GM23248 (cell line): ENCODE measurements at regions not wholly inside any gene's neighbourhood (a gene's known extent, or its start where the extent isn't known, plus 50 kb on each side); places are given as distances from the start of the nearest gene placed in this dataset.

Experiments
- DNase-seq: peaks from one replicate; pipeline ENCODE4 v3.0.0-alpha.2; 2015
- H2AFZ ChIP-seq: fragments of 200-600 bp; sonication (generic); 2 replicates; pipeline ENCODE4 v1.6.1; 2016; ENCODE audit warnings: antibody characterized with exemption
- H3F3A ChIP-seq: fragments of 200-600 bp; sonication (generic); 2 replicates; pipeline ENCODE4 v1.6.1; 2016; ENCODE audit warnings: mild to moderate bottlenecking, antibody characterized with exemption, mixed run types; ENCODE audit not compliant: insufficient read depth
- H3K27ac ChIP-seq: fragments of 200-600 bp; sonication (generic); 2 replicates; pipeline ENCODE4 v1.5.1; 2016; ENCODE audit warnings: mild to moderate bottlenecking
- H3K27me3 ChIP-seq: fragments of 200-600 bp; sonication (generic); replicated peaks from 2 replicates; pipeline ENCODE4 v1.6.1; 2016; ENCODE audit warnings: mild to moderate bottlenecking; ENCODE audit not compliant: insufficient read depth
- H3K36me3 ChIP-seq: fragments of 200-600 bp; sonication (generic); 2 replicates; pipeline ENCODE4 v1.6.1; 2016; ENCODE audit warnings: low read depth, mild to moderate bottlenecking
- H3K4me1 ChIP-seq: fragments of 200-600 bp; sonication (generic); 2 replicates; pipeline ENCODE4 v1.6.1; 2016; ENCODE audit warnings: mild to moderate bottlenecking; ENCODE audit not compliant: insufficient read depth
- H3K4me2 ChIP-seq: fragments of 200-600 bp; sonication (generic); one replicate; pipeline ENCODE4 v1.6.1; 2016; ENCODE audit warnings: mild to moderate bottlenecking; ENCODE audit not compliant: unreplicated experiment
- H3K4me3 ChIP-seq: fragments of 200-600 bp; sonication (generic); 2 replicates; pipeline ENCODE4 v1.5.1; 2016; ENCODE audit warnings: mild to moderate bottlenecking
- H3K79me2 ChIP-seq: fragments of 200-600 bp; sonication (generic); 2 replicates; pipeline ENCODE4 v1.6.1; 2016; ENCODE audit warnings: mild to moderate bottlenecking; ENCODE audit not compliant: insufficient read depth
- H3K9ac ChIP-seq: fragments of 200-600 bp; sonication (generic); 2 replicates; pipeline ENCODE4 v1.6.1; 2016; ENCODE audit warnings: mild to moderate bottlenecking
- H3K9me2 ChIP-seq: fragments of 200-600 bp; sonication (generic); 2 replicates; pipeline ENCODE4 v1.6.1; 2016; ENCODE audit warnings: mixed run types, mild to moderate bottlenecking, moderate library complexity; ENCODE audit not compliant: insufficient read depth
- H3K9me3 ChIP-seq: fragments of 200-600 bp; sonication (generic); one replicate; pipeline ENCODE4 v1.6.1; 2017; ENCODE audit warnings: low read depth
- H4K20me1 ChIP-seq: fragments of 200-600 bp; sonication (generic); 2 replicates; pipeline ENCODE4 v1.6.0; 2016; ENCODE audit not compliant: insufficient read depth
- EZH2 ChIP-seq: fragments of 200-600 bp; sonication (generic); IDR thresholded peaks from 2 replicates; pipeline ENCODE4 v1.6.1; 2018; ENCODE audit warnings: antibody characterized with exemption, mild to moderate bottlenecking; ENCODE audit not compliant: insufficient read depth, poor library complexity, severe bottlenecking
- EZH2phosphoT487 ChIP-seq: fragments of 200-600 bp; sonication (generic); IDR thresholded peaks from 2 replicates; pipeline ENCODE4 v1.6.1; 2018; ENCODE audit warnings: antibody characterized with exemption, moderate library complexity, mild to moderate bottlenecking, low read depth; ENCODE audit not compliant: insufficient read depth
- WGBS, 2 experiments: methylation state at CpG; one replicate each; pipeline ENCODE4 v1.1.6; 2015 to 2017; ENCODE audit warnings: low lambda C conversion rate in 2 of 2, low coverage in 1 of 2; ENCODE audit errors: missing lambda C conversion rate in 2 of 2; 5-methylcytosine and 5-hydroxymethylcytosine counted together
- in situ Hi-C: fragments of 300-500 bp; cut with MboI; formaldehyde crosslinking; loops from 2 replicates; pipeline ENCODE4 v1.15.0; 2020

DNA sequence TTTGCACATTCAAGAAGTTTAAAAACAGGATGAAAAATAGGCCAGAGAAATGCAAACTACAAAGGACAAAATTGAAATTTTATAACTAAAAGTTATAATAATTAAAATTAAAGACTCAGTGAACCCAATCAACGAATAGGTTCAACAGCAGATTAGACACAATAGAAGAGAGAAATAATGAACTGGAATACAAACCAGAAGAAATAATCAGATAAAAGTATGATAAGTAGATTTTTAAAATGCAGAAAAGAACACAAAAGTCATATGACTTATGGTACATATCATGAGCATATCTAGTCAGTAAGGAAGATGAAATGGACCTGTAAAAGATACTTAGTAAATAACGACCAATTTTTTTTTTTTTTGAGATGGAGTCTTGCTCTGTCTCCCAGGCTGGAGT lies 108.1 kb upstream of the COG2 start:
- no peaks in the 10 kb centered on the region for H3K9me2 ChIP-seq
- H3K4me3 ChIP-seq: no peak overlapping the region
- H3K79me2 ChIP-seq: no peaks in the 10 kb centered on the region
- no peaks in the 10 kb centered on the region for H3K4me1 ChIP-seq
- no peak overlapping the region for H3K4me2 ChIP-seq
- H4K20me1 ChIP-seq: no peaks in the 10 kb centered on the region
- no peak for DNase-seq
- no peak overlapping the region for H2AFZ ChIP-seq
- H3K27me3 ChIP-seq: peaks cover 9% of the 10 kb centered on the region; the same call in 1 of the 2 replicates
- no peak for TF ChIP-seq EZH2
- H3K27ac ChIP-seq: no peak overlapping the region
- WGBS, 2 experiments: 7 to 10% methylated on average over 2 of the region's 2 CpGs
- H3K9ac ChIP-seq: no peak overlapping the region
- no peaks in the 10 kb centered on the region for H3K9me3 ChIP-seq
- no peaks in the 10 kb centered on the region for H3K36me3 ChIP-seq
- H3F3A ChIP-seq: no peaks in the 10 kb centered on the region
- in situ Hi-C loops: no loop called here

- Histone ChIP-seq H3K9me3 (no peaks in the 10 kb centered on the region), H3K27ac (no peak overlapping the region), H3K27me3 (no peaks in the 10 kb centered on the region), H2AFZ (no peak overlapping the region), H3K9me2 (no peaks in the 10 kb centered on the region), H3K4me3 (no peak overlapping the region), H3K9ac (no peak overlapping the region), H4K20me1 (no peaks in the 10 kb centered on the region), H3F3A (no peaks in the 10 kb centered on the region), H3K36me3 (no peaks in the 10 kb centered on the region), H3K4me1 (no peaks in the 10 kb centered on the region), H3K79me2 (no peaks in the 10 kb centered on the region), H3K4me2 (no peak overlapping the region)
- in situ Hi-C loops: no loop called here
- DNase-seq: no peak
- no peak for TF ChIP-seq EZH2
- TF ChIP-seq EZH2phosphoT487: no peak
Measured at GRCh38 chr1:230531103-230531502, 105.0 kb upstream of the PGBD5 start.

DNA sequence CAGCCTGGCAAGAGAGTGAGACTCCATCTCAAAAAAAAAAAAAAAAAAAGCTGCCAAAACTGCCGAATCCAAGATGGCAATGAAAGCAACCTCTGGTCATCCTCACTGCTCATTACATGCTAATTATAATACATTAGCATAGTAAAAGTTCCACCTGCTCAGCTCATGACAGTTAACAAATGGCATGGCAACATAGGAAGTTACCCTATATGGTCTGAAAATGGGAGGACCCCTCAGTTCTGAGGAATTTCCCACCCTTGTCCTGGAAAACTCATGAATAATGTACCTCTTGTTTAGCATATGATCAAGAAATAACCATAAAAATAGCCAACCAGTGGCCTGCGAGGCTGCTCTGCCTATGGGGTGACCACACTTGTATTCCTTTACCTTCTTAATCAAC lies 93.1 kb upstream of the PGBD5 start:
- Histone ChIP-seq H3K36me3 (no peaks in the 10 kb centered on the region), H3K9ac (no peak overlapping the region), H3K4me1 (no peaks in the 10 kb centered on the region), H3K4me2 (no peak overlapping the region), H3K9me2 (no peaks in the 10 kb centered on the region), H2AFZ (no peak overlapping the region), H3K27me3 (peaks cover 7% of the 10 kb centered on the region), H3K79me2 (no peaks in the 10 kb centered on the region), H3F3A (no peaks in the 10 kb centered on the region), H4K20me1 (no peaks in the 10 kb centered on the region), H3K27ac (no peak overlapping the region), H3K4me3 (no peak overlapping the region), H3K9me3 (no peaks in the 10 kb centered on the region)
- in situ Hi-C loops: no loop called here
- no peak for DNase-seq
- 38 to 42% methylated on average over 2 of the region's 2 CpGs for WGBS, 2 experiments
- TF ChIP-seq EZH2 (no peak), EZH2phosphoT487 (no peak)

DNA sequence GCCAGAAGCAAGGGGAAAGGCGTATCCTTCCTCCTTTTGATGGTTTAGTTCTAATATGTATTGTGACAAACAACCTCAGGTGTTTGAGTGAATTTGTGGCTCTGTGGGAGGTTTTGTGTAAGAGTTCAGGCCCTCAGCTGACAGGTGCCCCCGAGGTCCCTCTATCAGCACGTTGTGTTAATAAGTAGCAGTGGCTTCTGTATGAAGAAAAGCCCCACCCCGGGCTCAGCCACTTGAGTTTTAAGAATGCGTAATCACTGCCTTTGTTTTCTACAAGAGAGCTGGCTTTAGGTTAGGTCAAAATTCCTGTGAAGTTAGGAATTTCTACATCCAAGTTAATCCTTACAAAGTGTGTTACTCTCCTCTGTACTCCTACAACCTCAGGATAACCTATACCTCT lies 92.4 kb upstream of the PGBD5 start:
- Histone ChIP-seq H3K27ac (no peak overlapping the region), H3K36me3 (no peaks in the 10 kb centered on the region), H3F3A (no peaks in the 10 kb centered on the region), H3K4me2 (no peak overlapping the region), H3K9ac (no peak overlapping the region), H3K27me3 (peaks cover 7% of the 10 kb centered on the region), H3K9me3 (no peaks in the 10 kb centered on the region), H3K4me1 (no peaks in the 10 kb centered on the region), H2AFZ (no peak overlapping the region), H4K20me1 (no peaks in the 10 kb centered on the region), H3K4me3 (no peak overlapping the region), H3K9me2 (no peaks in the 10 kb centered on the region), H3K79me2 (no peaks in the 10 kb centered on the region)
- WGBS, 2 experiments: 32 to 40% methylated on average over 5 of the region's 5 CpGs
- TF ChIP-seq EZH2phosphoT487 (no peak), EZH2 (no peak)
- in situ Hi-C loops: no loop called here
- DNase-seq: no peak

- WGBS, 2 experiments: 43 to 66% methylated on average over 2 of the region's 2 CpGs
- no peak overlapping the region for H3K4me2 ChIP-seq
- H3K4me1 ChIP-seq: no peaks in the 10 kb centered on the region
- H3K27ac ChIP-seq: no peak overlapping the region
- H3K9ac ChIP-seq: no peak overlapping the region
- no peaks in the 10 kb centered on the region for H4K20me1 ChIP-seq
- H2AFZ ChIP-seq: no peak overlapping the region
- H3K9me2 ChIP-seq: no peaks in the 10 kb centered on the region
- H3K4me3 ChIP-seq: no peak overlapping the region
- peaks cover 7% of the 10 kb centered on the region for H3K27me3 ChIP-seq
- no peaks in the 10 kb centered on the region for H3K9me3 ChIP-seq
- H3K36me3 ChIP-seq: no peaks in the 10 kb centered on the region
- H3F3A ChIP-seq: no peaks in the 10 kb centered on the region
- H3K79me2 ChIP-seq: no peaks in the 10 kb centered on the region
- in situ Hi-C loops: no loop called here
- no peak for TF ChIP-seq EZH2phosphoT487
- TF ChIP-seq EZH2: no peak
- DNase-seq: no peak
Measured at GRCh38 chr1:230517786-230518185, 91.7 kb upstream of the PGBD5 start.
